BE2C (cell line): ENCODE measurements at regions not wholly inside any gene's neighbourhood (a gene's known extent, or its start where the extent isn't known, plus 50 kb on each side); places are given as distances from the start of the nearest gene placed in this dataset.

ENCODE experiments used
- DNase-seq: peaks from one replicate; pipeline ENCODE4 v3.0.0-alpha.2; 2020
- H3K27me3 ChIP-seq: fragments of 250-450 bp; sonication (Bioruptor Pico); 2 replicates; pipeline ENCODE4 v1.5.1; 2020; ENCODE audit warnings: mild to moderate bottlenecking
- H3K36me3 ChIP-seq: fragments of 250-450 bp; sonication (Bioruptor Pico); 2 replicates; pipeline ENCODE4 v1.5.1; 2020; ENCODE audit warnings: mild to moderate bottlenecking
- H3K4me1 ChIP-seq: fragments of 250-450 bp; sonication (Bioruptor Pico); 2 replicates; pipeline ENCODE4 v1.5.1; 2020
- H3K4me3 ChIP-seq: 2 replicates; pipeline ENCODE4 v1.5.1; 2011; ENCODE audit warnings: low read depth, low read length
- H3K9me3 ChIP-seq: fragments of 250-450 bp; sonication (Bioruptor Pico); 2 replicates; pipeline ENCODE4 v1.5.1; 2020
- CTCF ChIP-seq: IDR thresholded peaks from 2 replicates; pipeline ENCODE4 v1.5.1; 2012; ENCODE audit warnings: mild to moderate bottlenecking, low read depth, low read length

DNA sequence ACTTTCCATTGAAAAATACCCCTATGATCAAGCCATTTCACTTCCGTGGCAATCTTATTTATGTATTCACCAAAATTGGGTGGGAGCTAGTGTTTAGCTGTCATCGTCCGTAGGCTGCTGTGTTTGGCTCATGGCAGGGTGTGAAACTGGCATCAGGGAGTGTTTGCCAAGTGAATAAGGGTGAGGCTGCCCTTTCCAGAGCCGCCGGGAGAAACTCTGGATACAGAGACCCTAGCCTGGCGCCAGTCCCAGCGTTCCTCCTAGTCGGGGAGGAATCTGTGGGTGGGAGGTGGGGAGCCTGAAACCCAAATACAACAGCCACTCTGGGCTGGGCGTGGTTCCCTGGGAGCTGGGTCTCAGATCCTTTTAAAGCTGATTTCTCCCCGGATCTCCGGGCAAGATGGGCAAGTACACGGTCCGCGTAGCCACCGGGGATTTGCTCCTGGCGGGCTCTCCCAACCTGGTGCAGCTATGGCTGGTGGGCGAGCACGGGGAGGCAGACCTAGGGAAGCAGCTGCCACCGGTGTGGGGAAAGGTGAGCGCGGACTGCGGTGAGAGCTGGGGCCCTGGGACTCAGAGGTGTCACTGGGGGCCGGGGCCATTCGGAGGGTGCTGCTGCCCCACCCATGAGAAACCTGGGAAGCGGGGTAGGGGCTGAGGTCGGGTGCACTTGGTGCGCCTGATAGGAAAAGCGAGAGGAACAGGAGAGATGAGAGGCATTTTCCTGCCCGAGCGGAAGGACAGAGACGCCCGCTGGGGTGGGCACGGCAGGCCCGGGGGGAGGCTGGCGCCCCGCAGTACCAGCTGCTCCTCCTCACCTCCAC is 62.1 kb upstream of the TEKT1 start:
- H3K36me3 ChIP-seq, result no peaks in the 10 kb centered on the region
- no peak for TF ChIP-seq CTCF
- peaks cover 16% of the 10 kb centered on the region for H3K27me3 ChIP-seq
- no peaks in the 10 kb centered on the region for H3K4me1 ChIP-seq
- no peak for DNase-seq
- H3K9me3 ChIP-seq, result no peaks in the 10 kb centered on the region
- H3K4me3 ChIP-seq, result no peak overlapping the region

DNA sequence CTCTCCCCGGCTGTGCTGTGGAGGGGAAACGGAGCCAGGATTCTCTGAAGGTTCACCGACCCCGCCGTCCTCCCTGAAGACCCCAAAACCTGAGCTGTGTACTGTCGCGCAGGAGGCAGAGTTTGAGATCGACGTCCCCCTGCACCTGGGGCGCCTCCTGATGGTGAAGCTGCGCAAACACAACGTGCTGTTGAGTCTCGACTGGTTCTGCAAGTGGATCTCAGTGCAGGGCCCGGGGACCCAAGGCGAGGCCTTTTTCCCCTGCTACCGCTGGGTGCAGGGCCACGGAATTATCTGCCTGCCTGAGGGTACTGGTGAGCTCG is 62.6 kb upstream of the TEKT1 start:
- H3K27me3 ChIP-seq, result peaks cover 16% of the 10 kb centered on the region
- H3K4me3 ChIP-seq, result no peak overlapping the region
- no peak for DNase-seq
- H3K36me3 ChIP-seq, result no peaks in the 10 kb centered on the region
- peak; percentile 5; the same call in 1 of the 2 replicates for TF ChIP-seq CTCF
- no peaks in the 10 kb centered on the region for H3K9me3 ChIP-seq
- no peaks in the 10 kb centered on the region for H3K4me1 ChIP-seq

- no peak overlapping the region for H3K4me3 ChIP-seq
- no peak for TF ChIP-seq CTCF
These were observed 69.6 kb upstream of the TEKT1 start for GRCh38 chr17:6901086-6901485.

DNA sequence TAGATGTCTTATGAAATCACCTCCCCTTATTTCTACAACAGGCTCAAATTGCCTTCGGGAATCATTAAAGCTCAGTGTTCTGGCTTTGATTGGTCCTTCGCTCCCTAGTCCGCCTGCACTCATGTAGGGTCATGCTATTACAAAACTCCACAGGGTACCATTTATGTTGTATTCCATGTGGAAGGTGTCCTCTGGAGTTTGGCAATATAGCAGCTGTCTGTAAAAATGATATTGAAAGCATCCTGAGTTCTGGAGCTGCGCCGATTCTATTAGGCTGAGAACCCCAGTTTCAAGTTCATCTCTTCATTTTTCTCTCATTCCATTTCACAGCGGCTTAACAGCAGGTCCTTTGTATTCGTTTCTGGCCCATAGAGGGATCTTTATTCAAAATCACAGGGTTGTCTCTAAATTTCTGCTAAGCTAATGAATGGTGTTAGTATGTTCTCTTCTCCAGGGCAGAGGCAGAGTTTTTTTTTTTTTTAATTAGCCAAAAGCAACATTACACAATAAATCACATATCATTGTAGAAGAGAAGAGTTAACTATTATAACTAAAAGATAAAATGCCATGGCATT is 71.9 kb upstream of the TEKT1 start:
- Histone ChIP-seq H3K27me3 (no peaks in the 10 kb centered on the region; the same call in 1 of the 2 replicates), H3K9me3 (no peaks in the 10 kb centered on the region), H3K36me3 (no peaks in the 10 kb centered on the region), H3K4me3 (no peak overlapping the region), H3K4me1 (no peaks in the 10 kb centered on the region)
- DNase-seq, result no peak
- TF ChIP-seq CTCF, result no peak

More at GRCh38 chr17:6901086-6901485, 69.6 kb upstream of the TEKT1 start:
- H3K27me3 ChIP-seq, result no peaks in the 10 kb centered on the region; the same call in 1 of the 2 replicates
- DNase-seq, result no peak
- H3K36me3 ChIP-seq, result no peaks in the 10 kb centered on the region
- H3K9me3 ChIP-seq, result no peaks in the 10 kb centered on the region
- no peaks in the 10 kb centered on the region for H3K4me1 ChIP-seq

DNA sequence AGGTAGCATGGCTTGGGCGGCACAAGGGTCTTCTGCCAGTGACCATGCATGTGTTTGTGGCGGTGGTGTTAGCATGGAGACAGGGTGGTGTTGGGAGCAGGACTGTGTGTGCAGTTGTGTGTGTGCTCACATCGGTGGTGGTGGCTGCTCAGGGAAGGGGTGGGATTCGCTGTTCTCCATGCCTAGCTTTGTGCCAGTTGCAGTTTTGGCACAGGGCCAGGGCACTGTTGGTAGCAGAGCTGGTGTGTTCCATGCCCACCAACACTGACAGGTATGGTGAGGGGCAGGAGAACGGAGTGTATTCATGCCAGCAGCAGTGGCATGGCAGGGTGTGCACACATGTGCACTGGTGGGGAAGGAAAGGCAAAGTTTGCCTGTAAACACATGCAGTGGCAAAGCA is 77.3 kb upstream of the TEKT1 start:
- H3K36me3 ChIP-seq, result no peaks in the 10 kb centered on the region
- H3K9me3 ChIP-seq, result no peaks in the 10 kb centered on the region
- DNase-seq, result no peak

More for the DNA sequence above, 77.3 kb upstream of the TEKT1 start:
- no peak for TF ChIP-seq CTCF
- Histone ChIP-seq H3K27me3 (peaks cover 4% of the 10 kb centered on the region), H3K4me1 (no peaks in the 10 kb centered on the region), H3K4me3 (no peak overlapping the region)
